OCI-LY7 (cell line): ENCODE measurements at regions not wholly inside any gene's neighbourhood (a gene's known extent, or its start where the extent isn't known, plus 50 kb on each side); places are given as distances from the start of the nearest gene placed in this dataset.

Source experiments
- BruUV-seq: library from RNA; stranded (reverse); fragments of 400-500 nt; replicated peaks from 2 replicates; lab custom pipeline; 2021; lab: Mats Ljungman, UMichigan
- CTCF ChIA-PET: fragments of 300-600 bp; sonication (Branson Sonifier 250); formaldehyde crosslinking; loops from one replicate; lab custom pipeline; 2022; ENCODE audit warnings: antibody characterized with exemption; ENCODE audit not compliant: unreplicated experiment; lab: Charles Lee
- POLR2A ChIA-PET: fragments of 300-600 bp; sonication (Branson Sonifier 250); formaldehyde crosslinking; loops from one replicate; lab custom pipeline; 2022; ENCODE audit warnings: antibody characterized with exemption; lab: Charles Lee
- DNase-seq: peaks from one replicate; pipeline ENCODE4 v3.0.0-alpha.2; 2015; ENCODE audit warnings: low spot score
- H2AFZ ChIP-seq: fragments of 200-600 bp; sonication (generic), shearing (Covaris generic); 2 replicates; pipeline ENCODE4 v1.6.1; 2014; ENCODE audit warnings: mild to moderate bottlenecking, antibody characterized with exemption, low read length, moderate library complexity
- H3K27ac ChIP-seq: fragments of 200-600 bp; sonication (generic); 2 replicates; pipeline ENCODE4 v1.5.1; 2014; ENCODE audit warnings: mixed run types, low read depth, mild to moderate bottlenecking, moderate library complexity, low read length, inconsistent platforms; ENCODE audit not compliant: poor library complexity, severe bottlenecking
- H3K36me3 ChIP-seq: fragments of 200-600 bp; sonication (generic); 2 replicates; pipeline ENCODE4 v1.6.1; 2014; ENCODE audit warnings: mild to moderate bottlenecking, antibody characterized with exemption, low read length, moderate library complexity, mixed read lengths; ENCODE audit not compliant: insufficient read depth
- H3K4me1 ChIP-seq: fragments of 200-600 bp; sonication (generic); 2 replicates; pipeline ENCODE4 v1.5.1; 2014; ENCODE audit warnings: mild to moderate bottlenecking, low read length; ENCODE audit not compliant: insufficient read depth, poor library complexity, severe bottlenecking
- H3K4me2 ChIP-seq: fragments of 200-600 bp; sonication (generic); 2 replicates; pipeline ENCODE4 v1.6.1; 2014; ENCODE audit warnings: mild to moderate bottlenecking, low read length
- H3K4me3 ChIP-seq: fragments of 200-600 bp; sonication (generic); 2 replicates; pipeline ENCODE4 v1.5.1; 2014; ENCODE audit warnings: mild to moderate bottlenecking, low read depth, low read length; ENCODE audit not compliant: poor library complexity, severe bottlenecking
- H3K79me2 ChIP-seq: fragments of 200-600 bp; sonication (generic); 2 replicates; pipeline ENCODE4 v1.6.1; 2016; ENCODE audit warnings: low read depth, mild to moderate bottlenecking, low read length, moderate library complexity, mixed read lengths; ENCODE audit not compliant: insufficient read depth
- H3K9me2 ChIP-seq: fragments of 200-600 bp; sonication (generic); 2 replicates; pipeline ENCODE4 v1.6.1; 2016; ENCODE audit warnings: mild to moderate bottlenecking, low read length, mixed read lengths; ENCODE audit not compliant: insufficient read depth
- H3K9me3 ChIP-seq: fragments of 200-600 bp; sonication (generic); 2 replicates; pipeline ENCODE4 v1.6.1; 2014; ENCODE audit warnings: mild to moderate bottlenecking, mixed run types, low read length, mixed read lengths
- H4K20me1 ChIP-seq: fragments of 200-600 bp; sonication (generic); 2 replicates; pipeline ENCODE4 v1.6.1; 2014; ENCODE audit warnings: mild to moderate bottlenecking, antibody characterized with exemption, low read length, moderate library complexity, mixed read lengths; ENCODE audit not compliant: insufficient read depth
- EZH2phosphoT487 ChIP-seq: fragments of 200-600 bp; sonication (generic); IDR thresholded peaks from 2 replicates; pipeline ENCODE4 v1.6.1; 2018; ENCODE audit warnings: low read depth, borderline replicate concordance, mild to moderate bottlenecking, mixed run types, antibody characterized with exemption, low read length, moderate library complexity, mixed read lengths
- intact Hi-C: fragments of 100-400 bp; cut with micrococcal nuclease; formaldehyde crosslinking; loops from one replicate; pipeline ENCODE4 v1.10.0; 2022; ENCODE audit not compliant: unreplicated experiment
- TF ChIP-seq, protein P1 (sequence below): fragments of 200-600 bp; sonication (generic); conservative IDR thresholded peaks from 2 replicates; pipeline ENCODE4 v1.5.1; 2014; ENCODE audit warnings: mild to moderate bottlenecking, antibody characterized with exemption, low read length, moderate library complexity, mixed read lengths

DNA sequence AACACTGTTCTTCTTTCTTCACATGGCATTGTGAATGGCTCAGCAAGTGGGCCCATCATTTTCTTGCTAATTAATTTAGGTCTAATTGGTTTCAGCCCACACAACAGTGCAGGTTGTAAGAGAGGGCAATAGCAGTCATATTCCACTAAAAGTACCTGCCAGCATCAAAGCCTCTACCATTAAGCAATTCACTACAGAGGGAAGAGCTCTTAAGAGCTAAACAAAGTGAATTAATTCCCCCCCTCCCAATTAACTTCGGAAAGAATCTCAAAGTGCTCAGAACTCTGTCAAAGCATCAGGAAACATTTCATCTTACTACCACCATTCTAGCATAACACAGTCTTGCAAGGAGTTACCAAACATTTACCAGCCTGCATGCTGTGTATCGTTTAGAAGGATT is 133.9 kb upstream of the UBASH3B start:
- H3K4me3 ChIP-seq, result no peak overlapping the region
- POLR2A ChIA-PET, result no interaction called here
- no peak for TF ChIP-seq EZH2phosphoT487
- TF ChIP-seq, protein P1, sequence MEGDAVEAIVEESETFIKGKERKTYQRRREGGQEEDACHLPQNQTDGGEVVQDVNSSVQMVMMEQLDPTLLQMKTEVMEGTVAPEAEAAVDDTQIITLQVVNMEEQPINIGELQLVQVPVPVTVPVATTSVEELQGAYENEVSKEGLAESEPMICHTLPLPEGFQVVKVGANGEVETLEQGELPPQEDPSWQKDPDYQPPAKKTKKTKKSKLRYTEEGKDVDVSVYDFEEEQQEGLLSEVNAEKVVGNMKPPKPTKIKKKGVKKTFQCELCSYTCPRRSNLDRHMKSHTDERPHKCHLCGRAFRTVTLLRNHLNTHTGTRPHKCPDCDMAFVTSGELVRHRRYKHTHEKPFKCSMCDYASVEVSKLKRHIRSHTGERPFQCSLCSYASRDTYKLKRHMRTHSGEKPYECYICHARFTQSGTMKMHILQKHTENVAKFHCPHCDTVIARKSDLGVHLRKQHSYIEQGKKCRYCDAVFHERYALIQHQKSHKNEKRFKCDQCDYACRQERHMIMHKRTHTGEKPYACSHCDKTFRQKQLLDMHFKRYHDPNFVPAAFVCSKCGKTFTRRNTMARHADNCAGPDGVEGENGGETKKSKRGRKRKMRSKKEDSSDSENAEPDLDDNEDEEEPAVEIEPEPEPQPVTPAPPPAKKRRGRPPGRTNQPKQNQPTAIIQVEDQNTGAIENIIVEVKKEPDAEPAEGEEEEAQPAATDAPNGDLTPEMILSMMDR, result no peak
- no peaks in the 10 kb centered on the region for H3K9me2 ChIP-seq
- no peaks in the 10 kb centered on the region for H3K9me3 ChIP-seq
- DNase-seq, result no peak
- H3K79me2 ChIP-seq, result no peaks in the 10 kb centered on the region
- no TSS peak for BruUV-seq
- H3K27ac ChIP-seq, result no peak overlapping the region
- CTCF ChIA-PET, result no interaction called here
- H3K36me3 ChIP-seq, result no peaks in the 10 kb centered on the region
- H3K4me1 ChIP-seq, result no peaks in the 10 kb centered on the region
- intact Hi-C loops, result no loop called here
- H3K4me2 ChIP-seq, result no peak overlapping the region
- no peak overlapping the region for H2AFZ ChIP-seq
- H4K20me1 ChIP-seq, result no peaks in the 10 kb centered on the region

DNA sequence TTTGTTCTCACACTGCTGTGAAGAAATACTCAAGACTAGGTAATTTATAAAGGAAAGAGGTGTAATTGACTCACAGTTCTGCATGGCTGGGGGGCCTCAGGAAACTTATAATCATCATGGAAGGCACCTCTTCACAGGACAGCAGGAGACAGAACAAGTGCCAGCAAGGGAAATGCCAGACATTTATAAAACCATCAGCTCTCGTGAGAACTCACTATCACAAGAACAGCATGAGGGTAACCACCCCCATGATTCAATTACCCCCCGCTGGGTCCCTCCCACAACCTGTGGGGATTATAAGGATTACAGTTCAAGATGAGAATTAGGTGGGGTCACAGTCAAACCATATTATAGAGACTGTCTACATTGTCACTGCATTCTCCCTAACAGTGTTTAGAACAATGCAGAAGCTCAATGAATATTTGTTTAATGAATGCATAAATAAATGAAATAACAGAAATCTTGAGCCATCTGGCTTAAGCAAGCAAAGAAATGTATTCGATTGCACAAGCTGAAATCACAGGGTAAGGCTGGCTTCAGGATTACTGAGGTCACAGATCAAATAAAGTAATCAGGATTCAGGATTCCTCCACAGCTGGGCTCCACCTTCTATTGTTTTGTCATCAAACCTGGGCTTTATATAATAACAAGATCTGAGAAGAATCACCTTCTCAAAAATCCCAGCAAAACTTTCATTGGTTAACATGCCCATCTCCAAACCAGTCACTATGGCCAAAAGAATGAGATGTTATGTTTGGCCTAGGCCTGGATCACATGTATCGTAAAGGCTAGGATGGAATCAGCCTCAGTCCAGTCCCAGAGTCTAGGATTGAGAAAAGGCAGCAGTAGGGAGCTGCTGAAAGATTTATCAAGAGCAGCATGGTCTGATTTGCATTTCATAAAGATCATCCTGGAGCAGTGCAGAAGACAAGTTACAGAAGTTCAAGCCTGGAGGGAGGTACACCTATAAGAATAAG is 137.8 kb upstream of the UBASH3B start:
- no peak for DNase-seq
- CTCF ChIA-PET, result no interaction called here
- Histone ChIP-seq H3K9me3 (no peaks in the 10 kb centered on the region), H3K4me1 (no peaks in the 10 kb centered on the region), H3K79me2 (no peaks in the 10 kb centered on the region), H3K4me2 (no peak overlapping the region), H3K4me3 (no peak overlapping the region), H3K27ac (no peak overlapping the region), H3K9me2 (no peaks in the 10 kb centered on the region), H2AFZ (no peak overlapping the region), H3K36me3 (no peaks in the 10 kb centered on the region), H4K20me1 (no peaks in the 10 kb centered on the region)
- TF ChIP-seq, protein P1, result no peak
- TF ChIP-seq EZH2phosphoT487, result no peak
- intact Hi-C loops, result no loop called here
- BruUV-seq, result no TSS peak
- POLR2A ChIA-PET, result no interaction called here

DNA sequence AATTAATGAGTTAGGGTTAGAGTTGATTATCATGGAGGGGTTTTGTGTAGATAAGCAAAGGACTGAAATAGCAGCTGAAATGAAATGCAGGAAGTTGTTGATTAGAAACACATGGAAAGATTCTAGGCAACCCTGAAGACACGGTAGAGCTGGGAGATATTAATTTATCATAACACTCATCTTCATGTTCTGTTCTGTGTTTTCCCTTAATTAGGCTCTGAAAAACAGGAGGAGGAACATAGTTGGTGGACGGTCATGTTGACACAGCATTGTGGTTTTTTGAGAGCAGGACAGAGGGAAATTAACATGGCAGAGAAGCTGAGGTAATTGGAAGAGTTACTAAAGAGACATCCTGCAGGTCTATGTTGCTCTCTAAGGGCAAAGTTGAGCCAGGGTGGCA is 138.8 kb upstream of the UBASH3B start:
- no peak for DNase-seq
- Histone ChIP-seq H3K9me3 (no peaks in the 10 kb centered on the region), H2AFZ (no peak overlapping the region), H3K36me3 (no peaks in the 10 kb centered on the region), H3K4me1 (no peaks in the 10 kb centered on the region), H3K9me2 (no peaks in the 10 kb centered on the region), H4K20me1 (no peaks in the 10 kb centered on the region), H3K79me2 (no peaks in the 10 kb centered on the region), H3K4me3 (no peak overlapping the region), H3K4me2 (no peak overlapping the region), H3K27ac (no peak overlapping the region)
- intact Hi-C loops, result no loop called here
- ChIA-PET CTCF (no interaction called here), POLR2A (no interaction called here)
- TF ChIP-seq, protein P1, result no peak
- TF ChIP-seq EZH2phosphoT487, result no peak
- no TSS peak for BruUV-seq
